Gastroesophageal sphincter (tissue), 4 donors: ENCODE measurements at regions not wholly inside any gene's neighbourhood (a gene's known extent, or its start where the extent isn't known, plus 50 kb on each side); places are given as distances from the start of the nearest gene placed in this dataset.

Experiments used
- ATAC-seq: fragments of 150-250 bp; one replicate; pipeline ENCODE4 v1.9.1; 2016; ENCODE audit warnings: mild to moderate bottlenecking, moderate library complexity
- H3K27ac ChIP-seq, 4 donors: fragments of 200-600 bp; sonication (generic) in 3 of 4; 1 replicate in 3 of 4; 2 replicates in 1 of 4; pipeline ENCODE4 v1.5.1; 2016 to 2019
- H3K27me3 ChIP-seq: fragments of 200-600 bp; sonication (generic); one replicate; pipeline ENCODE4 v1.5.1; 2019
- H3K36me3 ChIP-seq, 2 donors: fragments of 200-600 bp; sonication (generic); one replicate each; pipeline ENCODE4 v1.5.1; 2019; ENCODE audit warnings: control low read depth in 1 of 2
- H3K4me1 ChIP-seq, 3 donors: fragments of 200-600 bp; sonication (generic); 1 replicate in 2 of 3; 2 replicates in 1 of 3; pipeline ENCODE4 v1.5.1; 2016 to 2019; ENCODE audit warnings: control low read depth in 2 of 3
- H3K4me3 ChIP-seq, 2 donors: fragments of 200-600 bp; sonication (generic); one replicate each; pipeline ENCODE4 v1.5.1; 2019; ENCODE audit warnings: mild to moderate bottlenecking in 1 of 2, moderate library complexity in 1 of 2
- H3K9me3 ChIP-seq, 3 donors: fragments of 200-600 bp; sonication (generic); one replicate each; pipeline ENCODE4 v1.5.1; 2017 to 2019; ENCODE audit warnings: control low read depth in 2 of 3
- EP300 ChIP-seq: sonication (generic); formaldehyde crosslinking; IDR thresholded peaks from one replicate; pipeline ENCODE4 v1.6.1; 2017; ENCODE audit warnings: antibody characterized with exemption, mild to moderate bottlenecking
- POLR2A ChIP-seq, 2 donors: fragments of 450-650 bp; IDR thresholded peaks; one replicate each; pipeline ENCODE4 v1.6.1; 2017; ENCODE audit warnings: antibody characterized with exemption in 2 of 2, mild to moderate bottlenecking in 2 of 2, moderate library complexity in 1 of 2
- POLR2AphosphoS5 ChIP-seq: sonication (generic); formaldehyde crosslinking; IDR thresholded peaks from one replicate; pipeline ENCODE4 v1.6.1; 2017; ENCODE audit warnings: antibody characterized with exemption
- WGBS, 2 donors: methylation state at CpG; one replicate each; pipeline ENCODE4 v1.1.5; 2018; ENCODE audit warnings: low coverage in 1 of 2; 5-methylcytosine and 5-hydroxymethylcytosine counted together
- TF ChIP-seq, protein P1 (sequence below), 4 experiments: fragments of 200-600 bp in 2 of 4; fragments of 450-650 bp in 2 of 4; sonication (generic) in 1 of 4; IDR thresholded peaks; one replicate each; pipeline ENCODE4 v1.5.1; 2017 to 2019; ENCODE audit warnings: antibody characterized with exemption in 4 of 4, mild to moderate bottlenecking in 2 of 4, moderate library complexity in 2 of 4

DNA sequence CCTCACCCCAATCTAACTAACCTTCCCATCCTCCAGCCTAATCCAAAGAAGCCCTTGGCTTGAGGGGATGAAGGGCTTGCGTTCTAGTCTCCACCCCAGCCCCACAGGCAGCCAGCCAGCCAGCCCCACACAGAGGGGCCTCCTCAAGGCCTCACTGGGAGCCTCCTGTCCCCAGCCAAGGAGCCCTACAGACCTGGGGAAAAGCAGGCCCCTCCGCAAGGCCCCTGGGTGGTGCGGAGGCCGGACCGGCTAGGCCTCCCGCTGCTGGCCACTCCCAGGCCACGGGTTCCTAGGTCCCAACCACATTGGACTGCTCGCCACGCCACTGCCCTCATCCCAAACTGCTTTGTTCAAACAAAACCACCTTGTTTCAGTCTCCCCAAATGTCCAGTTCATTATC lies 78.0 kb downstream of the ZIC5 start:
- Histone ChIP-seq H3K4me3 (no peak overlapping the region), H3K4me1 (peaks cover 0 to 17% (median 2%) of the 10 kb centered on the region in 3 donors), H3K36me3 (peaks cover 0 to 10% of the 10 kb centered on the region in 2 donors), H3K9me3 (no peaks in the 10 kb centered on the region), H3K27ac (no peak overlapping the region), H3K27me3 (peaks cover 53% of the 10 kb centered on the region)
- no CpG with 5 or more reads among the region's 9 CpGs for WGBS, 2 donors
- no peak for ATAC-seq
- TF ChIP-seq EP300 (no peak), POLR2AphosphoS5 (no peak), POLR2A (IDR thresholded peaks at IDR 0.05) (no peak)
- TF ChIP-seq, protein P1, sequence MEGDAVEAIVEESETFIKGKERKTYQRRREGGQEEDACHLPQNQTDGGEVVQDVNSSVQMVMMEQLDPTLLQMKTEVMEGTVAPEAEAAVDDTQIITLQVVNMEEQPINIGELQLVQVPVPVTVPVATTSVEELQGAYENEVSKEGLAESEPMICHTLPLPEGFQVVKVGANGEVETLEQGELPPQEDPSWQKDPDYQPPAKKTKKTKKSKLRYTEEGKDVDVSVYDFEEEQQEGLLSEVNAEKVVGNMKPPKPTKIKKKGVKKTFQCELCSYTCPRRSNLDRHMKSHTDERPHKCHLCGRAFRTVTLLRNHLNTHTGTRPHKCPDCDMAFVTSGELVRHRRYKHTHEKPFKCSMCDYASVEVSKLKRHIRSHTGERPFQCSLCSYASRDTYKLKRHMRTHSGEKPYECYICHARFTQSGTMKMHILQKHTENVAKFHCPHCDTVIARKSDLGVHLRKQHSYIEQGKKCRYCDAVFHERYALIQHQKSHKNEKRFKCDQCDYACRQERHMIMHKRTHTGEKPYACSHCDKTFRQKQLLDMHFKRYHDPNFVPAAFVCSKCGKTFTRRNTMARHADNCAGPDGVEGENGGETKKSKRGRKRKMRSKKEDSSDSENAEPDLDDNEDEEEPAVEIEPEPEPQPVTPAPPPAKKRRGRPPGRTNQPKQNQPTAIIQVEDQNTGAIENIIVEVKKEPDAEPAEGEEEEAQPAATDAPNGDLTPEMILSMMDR (IDR thresholded peaks at IDR 0.05), result no peak

GRCh38 chr13:99892866-99893504 lies 78.6 kb downstream of the ZIC5 start:
- peaks cover 47% of the 10 kb centered on the region for H3K27me3 ChIP-seq
- TF ChIP-seq POLR2A (IDR thresholded peaks at IDR 0.05) (no peak), POLR2AphosphoS5 (no peak), EP300 (no peak)
- TF ChIP-seq, protein P1 (IDR thresholded peaks at IDR 0.05), result no peak
- H3K27ac ChIP-seq, result no peak overlapping the region
- no peaks in the 10 kb centered on the region for H3K9me3 ChIP-seq
- no peak for ATAC-seq
- H3K4me3 ChIP-seq, result no peak overlapping the region
- no CpG with 5 or more reads among the region's 17 CpGs for WGBS, 2 donors
- H3K36me3 ChIP-seq, result peaks cover 0 to 10% of the 10 kb centered on the region in 2 donors
- peaks cover 0 to 17% (median 2%) of the 10 kb centered on the region in 3 donors for H3K4me1 ChIP-seq

DNA sequence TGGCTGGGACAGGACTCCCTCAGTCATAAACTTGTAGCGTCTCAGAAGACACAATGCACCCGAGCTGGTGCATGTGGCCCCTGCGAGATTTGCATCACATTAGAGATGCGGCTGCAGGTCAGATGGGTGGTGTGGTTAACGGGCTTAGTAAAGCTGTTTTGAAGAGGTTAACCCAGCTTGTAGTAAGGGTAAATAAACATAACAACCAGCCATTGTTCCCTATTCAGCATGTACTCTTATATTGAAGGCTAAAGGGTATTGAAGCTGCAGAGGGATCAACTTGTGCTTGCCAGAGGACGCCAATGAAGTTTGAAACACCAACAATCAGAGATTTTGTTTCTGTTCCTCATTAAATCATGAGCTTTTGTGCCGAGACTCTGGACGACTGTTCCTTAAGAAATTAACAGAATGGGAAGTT lies 79.4 kb downstream of the ZIC5 start:
- Histone ChIP-seq H3K36me3 (peaks cover 0 to 10% of the 10 kb centered on the region in 2 donors), H3K27me3 (peaks cover 39% of the 10 kb centered on the region), H3K4me1 (peaks cover 0 to 17% (median 2%) of the 10 kb centered on the region in 3 donors), H3K9me3 (no peaks in the 10 kb centered on the region), H3K4me3 (no peak overlapping the region), H3K27ac (no peak overlapping the region)
- no peak for TF ChIP-seq POLR2A (IDR thresholded peaks at IDR 0.05)
- TF ChIP-seq, protein P1 (IDR thresholded peaks at IDR 0.05), result no peak
- no peak for TF ChIP-seq POLR2AphosphoS5
- TF ChIP-seq EP300, result no peak
- WGBS, 2 donors, result 74 to 81% methylated on average over 6 to 8 of the region's 8 CpGs
- no peak for ATAC-seq

DNA sequence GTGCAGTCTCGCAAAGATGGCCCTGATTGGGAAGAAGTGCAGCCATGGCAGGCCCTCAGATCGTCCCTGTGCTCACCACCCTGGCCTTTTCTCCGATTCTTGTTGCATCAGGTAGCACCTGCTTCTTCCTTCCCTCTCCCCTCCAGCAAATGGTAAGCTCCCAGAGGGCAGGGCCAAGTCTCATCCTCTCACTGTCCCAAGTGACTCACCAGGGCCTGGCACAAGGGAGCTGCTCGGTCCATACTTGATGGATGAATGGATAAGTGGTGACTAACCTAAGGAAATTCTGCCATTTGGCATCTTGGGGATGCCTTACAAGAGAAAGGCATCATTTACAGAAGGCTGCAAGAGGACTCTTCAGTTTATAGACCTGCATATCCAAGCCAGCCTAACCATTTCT lies 84.9 kb downstream of the ZIC5 start:
- 95 to 100% methylated on average over 2 to 3 of the region's 4 CpGs for WGBS, 2 donors
- Histone ChIP-seq H3K4me3 (no peak overlapping the region), H3K27me3 (no peaks in the 10 kb centered on the region), H3K4me1 (no peaks in the 10 kb centered on the region), H3K36me3 (no peaks in the 10 kb centered on the region), H3K27ac (no peak overlapping the region), H3K9me3 (no peaks in the 10 kb centered on the region)
- TF ChIP-seq POLR2AphosphoS5 (no peak), POLR2A (IDR thresholded peaks at IDR 0.05) (no peak), EP300 (no peak)
- TF ChIP-seq, protein P1 (IDR thresholded peaks at IDR 0.05), result no peak
- ATAC-seq, result no peak

DNA sequence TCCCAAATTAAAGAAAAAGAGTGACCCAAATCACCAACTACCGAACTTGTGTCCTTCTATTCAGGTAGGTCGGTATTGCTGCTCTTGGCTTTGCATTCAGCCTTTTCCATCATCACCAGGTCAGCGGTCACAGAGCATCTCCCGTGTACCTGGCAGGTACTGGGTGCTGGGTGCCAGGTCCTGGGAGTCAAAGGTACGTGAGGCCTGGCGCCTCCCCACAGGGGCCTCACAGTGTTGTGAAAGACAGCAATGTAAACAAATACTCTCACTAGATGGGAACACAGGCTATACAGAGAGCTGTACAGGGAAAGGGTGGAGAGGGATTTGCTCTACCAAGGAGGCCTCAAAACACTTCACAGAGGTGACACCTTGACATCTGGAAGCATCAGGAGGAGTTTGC lies 86.7 kb downstream of the ZIC5 start:
- Histone ChIP-seq H3K4me1 (no peaks in the 10 kb centered on the region), H3K27me3 (no peaks in the 10 kb centered on the region), H3K4me3 (no peak overlapping the region), H3K27ac (no peak overlapping the region), H3K9me3 (no peaks in the 10 kb centered on the region), H3K36me3 (no peaks in the 10 kb centered on the region)
- TF ChIP-seq, protein P1 (IDR thresholded peaks at IDR 0.05), result no peak
- TF ChIP-seq EP300 (no peak), POLR2A (IDR thresholded peaks at IDR 0.05) (no peak), POLR2AphosphoS5 (no peak)
- 100% methylated on average over 2 of the region's 6 CpGs; no CpG with 5 or more reads in 1 of the 2 donors for WGBS, 2 donors
- ATAC-seq, result no peak
